HFFc6 (cell line): ENCODE measurements at regions not wholly inside any gene's neighbourhood (a gene's known extent, or its start where the extent isn't known, plus 50 kb on each side); places are given as distances from the start of the nearest gene placed in this dataset.
"Not testable (repeated sequence)": the region's sequence is repeated elsewhere in the genome, so short reads cannot be mapped to it uniquely, and the experiment has no call there.

Experiments used
- DNase-seq: peaks from one replicate; pipeline ENCODE4 v3.0.0-alpha.2; 2018
- H3K27ac Mint-ChIP-seq: 2 replicates; pipeline ENCODE4 v1.8.0; 2020; ENCODE audit warnings: mild to moderate bottlenecking, mixed read lengths
- H3K27me3 Mint-ChIP-seq: 2 replicates; pipeline ENCODE4 v1.8.0; 2021; ENCODE audit warnings: mild to moderate bottlenecking, moderate library complexity, mixed read lengths; ENCODE audit not compliant: insufficient read depth
- H3K36me3 Mint-ChIP-seq: 2 replicates; pipeline ENCODE4 v1.8.0; 2021; ENCODE audit warnings: low read depth, mixed read lengths
- H3K4me1 Mint-ChIP-seq: 2 replicates; pipeline ENCODE4 v1.8.0; 2020; ENCODE audit warnings: low read depth, mixed read lengths
- H3K4me3 Mint-ChIP-seq: 2 replicates; pipeline ENCODE4 v1.8.0; 2020; ENCODE audit warnings: mild to moderate bottlenecking, moderate library complexity, mixed read lengths
- H3K9me3 Mint-ChIP-seq: 2 replicates; pipeline ENCODE4 v1.8.0; 2020; ENCODE audit warnings: mild to moderate bottlenecking, mixed read lengths
- CTCF ChIP-seq: fragments of 200-600 bp; sonication (generic); IDR thresholded peaks from 2 replicates; pipeline ENCODE4 v1.5.0; 2021; ENCODE audit warnings: antibody characterized with exemption, mild to moderate bottlenecking

GRCh38 chr10:125531465-125531864 lies 151.5 kb downstream of the TEX36 start:
- no peak for TF ChIP-seq CTCF
- Mint-ChIP-seq H3K27me3 (peaks cover 21% of the 10 kb centered on the region), H3K4me1 (no peaks in the 10 kb centered on the region)

GRCh38 chr10:125523347-125523746 lies 159.6 kb downstream of the TEX36 start:
- Mint-ChIP-seq H3K27ac (no peak overlapping the region), H3K4me3 (no peak overlapping the region), H3K27me3 (peaks cover 3% of the 10 kb centered on the region), H3K36me3 (no peaks in the 10 kb centered on the region), H3K9me3 (no peaks in the 10 kb centered on the region; the same call in 1 of the 2 replicates), H3K4me1 (no peaks in the 10 kb centered on the region)
- TF ChIP-seq CTCF: no peak
- DNase-seq: no peak

More at GRCh38 chr10:125531465-125531864, 151.5 kb downstream of the TEX36 start:
- H3K9me3 Mint-ChIP-seq: no peaks in the 10 kb centered on the region
- DNase-seq: no peak
- H3K36me3 Mint-ChIP-seq: no peaks in the 10 kb centered on the region
- H3K27ac Mint-ChIP-seq: no peak overlapping the region
- H3K4me3 Mint-ChIP-seq: no peak overlapping the region

GRCh38 chr10:125521721-125522680 lies 161.0 kb downstream of the TEX36 start:
- no peaks in the 10 kb centered on the region for H3K36me3 Mint-ChIP-seq
- TF ChIP-seq CTCF: peak; percentile 85
- H3K27ac Mint-ChIP-seq: no peak overlapping the region
- H3K27me3 Mint-ChIP-seq: peaks cover 3% of the 10 kb centered on the region
- no peak for DNase-seq
- no peaks in the 10 kb centered on the region for H3K4me1 Mint-ChIP-seq
- peaks cover 4% of the 10 kb centered on the region; the same call in 1 of the 2 replicates for H3K9me3 Mint-ChIP-seq
- no peak overlapping the region for H3K4me3 Mint-ChIP-seq

- peaks cover 6% of the 10 kb centered on the region; the same call in 1 of the 2 replicates for H3K9me3 Mint-ChIP-seq
- H3K27ac Mint-ChIP-seq: no peak overlapping the region
- no peak overlapping the region for H3K4me3 Mint-ChIP-seq
- DNase-seq: no peak
- H3K36me3 Mint-ChIP-seq: no peaks in the 10 kb centered on the region
- no peak for TF ChIP-seq CTCF
- H3K4me1 Mint-ChIP-seq: no peaks in the 10 kb centered on the region
- peaks cover 3% of the 10 kb centered on the region for H3K27me3 Mint-ChIP-seq
These were observed 162.0 kb downstream of the TEX36 start for GRCh38 chr10:125520968-125521367.

GRCh38 chr10:125518397-125518796 lies 164.6 kb downstream of the TEX36 start:
- H3K9me3 Mint-ChIP-seq, DNase-seq, H3K27ac Mint-ChIP-seq, H3K4me3 Mint-ChIP-seq, H3K36me3 Mint-ChIP-seq, H3K4me1 Mint-ChIP-seq: not testable (repeated sequence)
- peaks cover 16% of the 10 kb centered on the region for H3K27me3 Mint-ChIP-seq

GRCh38 chr10:125515571-125515970 lies 167.4 kb downstream of the TEX36 start:
- Mint-ChIP-seq H3K4me1 (0 out of 2 replicates have a peak, but pooled peaks cover 9% of the 10 kb centered on the region), H3K36me3 (no peaks in the 10 kb centered on the region), H3K9me3 (peaks cover 6% of the 10 kb centered on the region; the same call in 1 of the 2 replicates), H3K27me3 (peaks cover 26% of the 10 kb centered on the region), H3K27ac (no peak overlapping the region), H3K4me3 (no peak overlapping the region)
- no peak for DNase-seq
- no peak for TF ChIP-seq CTCF
